GM12872 (cell line): ENCODE measurements at regions not wholly inside any gene's neighbourhood (a gene's known extent, or its start where the extent isn't known, plus 50 kb on each side); places are given as distances from the start of the nearest gene placed in this dataset.

Experiments
- TF ChIP-seq, protein P1 (sequence below): IDR thresholded peaks from 3 replicates; pipeline ENCODE4 v1.5.1; 2011; ENCODE audit warnings: low read depth, mild to moderate bottlenecking, low read length, moderate library complexity; ENCODE audit not compliant: insufficient read depth

DNA sequence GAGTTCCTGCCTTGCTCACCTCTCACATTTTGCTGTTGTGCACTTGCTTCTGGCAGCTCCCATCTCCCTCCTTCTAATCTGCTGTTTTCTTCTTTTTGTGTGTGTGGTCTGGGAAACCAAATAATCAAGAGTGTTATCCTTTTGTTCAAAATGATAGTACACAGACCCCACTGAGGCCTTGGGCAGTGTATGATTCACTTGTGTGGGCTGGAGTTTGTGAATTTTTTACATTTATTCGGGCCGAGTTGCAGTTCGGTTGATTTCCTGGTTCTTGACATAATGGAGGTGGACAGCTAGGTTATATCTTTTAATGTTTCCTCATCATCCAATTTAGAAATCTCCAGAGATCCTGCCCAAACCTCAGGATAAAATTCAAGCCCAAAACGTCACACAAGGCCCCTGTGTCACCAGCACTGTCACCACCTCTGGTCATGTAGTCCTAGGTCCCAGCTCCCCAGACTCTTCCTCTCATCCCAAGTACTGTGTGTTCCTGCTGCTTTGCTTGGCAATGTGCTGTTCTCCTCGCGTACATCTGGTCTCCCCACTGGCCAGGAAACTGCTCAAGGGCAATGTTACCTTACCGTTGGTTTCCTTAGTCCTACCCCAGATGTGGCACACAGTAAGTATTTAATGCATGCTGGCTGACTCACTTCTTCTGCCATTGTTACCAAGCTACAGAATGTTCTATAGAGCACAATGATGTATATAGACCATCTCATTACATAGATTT, 55.7 kb upstream of the PHACTR2 start:
- TF ChIP-seq, protein P1, sequence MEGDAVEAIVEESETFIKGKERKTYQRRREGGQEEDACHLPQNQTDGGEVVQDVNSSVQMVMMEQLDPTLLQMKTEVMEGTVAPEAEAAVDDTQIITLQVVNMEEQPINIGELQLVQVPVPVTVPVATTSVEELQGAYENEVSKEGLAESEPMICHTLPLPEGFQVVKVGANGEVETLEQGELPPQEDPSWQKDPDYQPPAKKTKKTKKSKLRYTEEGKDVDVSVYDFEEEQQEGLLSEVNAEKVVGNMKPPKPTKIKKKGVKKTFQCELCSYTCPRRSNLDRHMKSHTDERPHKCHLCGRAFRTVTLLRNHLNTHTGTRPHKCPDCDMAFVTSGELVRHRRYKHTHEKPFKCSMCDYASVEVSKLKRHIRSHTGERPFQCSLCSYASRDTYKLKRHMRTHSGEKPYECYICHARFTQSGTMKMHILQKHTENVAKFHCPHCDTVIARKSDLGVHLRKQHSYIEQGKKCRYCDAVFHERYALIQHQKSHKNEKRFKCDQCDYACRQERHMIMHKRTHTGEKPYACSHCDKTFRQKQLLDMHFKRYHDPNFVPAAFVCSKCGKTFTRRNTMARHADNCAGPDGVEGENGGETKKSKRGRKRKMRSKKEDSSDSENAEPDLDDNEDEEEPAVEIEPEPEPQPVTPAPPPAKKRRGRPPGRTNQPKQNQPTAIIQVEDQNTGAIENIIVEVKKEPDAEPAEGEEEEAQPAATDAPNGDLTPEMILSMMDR = no peak

DNA sequence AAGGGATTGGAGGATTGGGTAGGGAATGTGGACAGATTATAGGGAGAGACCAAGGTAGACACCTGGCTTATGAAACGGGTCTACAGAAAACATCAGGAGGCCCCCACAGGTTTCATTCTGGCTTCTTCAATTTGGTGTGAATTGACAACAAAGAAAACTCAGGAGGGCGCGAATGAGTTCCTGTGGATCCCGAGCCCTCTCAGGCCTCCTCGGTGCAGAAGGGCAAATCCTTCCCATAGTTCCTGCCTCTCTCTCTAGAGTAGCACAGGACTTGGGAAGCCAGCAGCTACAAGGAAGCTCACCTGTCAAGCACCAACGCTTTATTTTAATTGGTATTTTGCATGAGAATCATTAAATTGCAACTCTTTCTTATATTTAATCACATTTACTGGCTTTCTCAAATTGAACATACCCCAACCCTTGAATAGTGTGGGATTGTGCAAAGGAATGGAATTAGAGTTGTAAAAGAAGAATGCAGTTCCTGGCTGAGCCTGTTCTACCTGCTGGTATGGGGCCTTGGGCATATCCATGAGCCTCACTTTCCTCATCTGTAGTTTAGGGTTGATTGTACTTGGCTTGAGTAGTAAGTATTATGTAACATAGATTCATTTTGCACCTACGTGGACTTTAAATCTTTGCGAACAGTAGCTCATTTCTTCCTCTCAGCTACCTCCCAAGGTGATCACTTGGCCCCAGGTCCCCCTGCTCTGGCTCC, 56.4 kb upstream of the PHACTR2 start:
- TF ChIP-seq, protein P1 = no peak

DNA sequence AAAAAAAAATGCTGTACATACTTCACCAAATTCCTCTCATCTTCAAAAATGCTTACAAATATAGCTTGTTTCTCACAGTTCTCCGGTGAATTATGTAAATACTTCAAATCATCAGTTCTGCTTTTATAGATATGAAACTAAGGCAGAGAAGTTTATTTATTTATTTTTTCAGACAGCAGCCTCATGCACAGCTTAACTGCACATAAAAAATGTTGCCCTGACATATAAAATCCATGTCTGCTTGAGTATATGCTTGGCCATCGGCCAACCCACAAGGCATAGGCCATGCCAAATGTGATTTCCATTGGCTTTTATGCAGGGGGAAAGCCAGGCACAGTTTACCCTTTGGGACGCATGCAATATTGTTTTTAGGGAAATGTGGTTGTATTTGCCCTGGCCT, 57.3 kb upstream of the PHACTR2 start:
- TF ChIP-seq, protein P1 = no peak

DNA sequence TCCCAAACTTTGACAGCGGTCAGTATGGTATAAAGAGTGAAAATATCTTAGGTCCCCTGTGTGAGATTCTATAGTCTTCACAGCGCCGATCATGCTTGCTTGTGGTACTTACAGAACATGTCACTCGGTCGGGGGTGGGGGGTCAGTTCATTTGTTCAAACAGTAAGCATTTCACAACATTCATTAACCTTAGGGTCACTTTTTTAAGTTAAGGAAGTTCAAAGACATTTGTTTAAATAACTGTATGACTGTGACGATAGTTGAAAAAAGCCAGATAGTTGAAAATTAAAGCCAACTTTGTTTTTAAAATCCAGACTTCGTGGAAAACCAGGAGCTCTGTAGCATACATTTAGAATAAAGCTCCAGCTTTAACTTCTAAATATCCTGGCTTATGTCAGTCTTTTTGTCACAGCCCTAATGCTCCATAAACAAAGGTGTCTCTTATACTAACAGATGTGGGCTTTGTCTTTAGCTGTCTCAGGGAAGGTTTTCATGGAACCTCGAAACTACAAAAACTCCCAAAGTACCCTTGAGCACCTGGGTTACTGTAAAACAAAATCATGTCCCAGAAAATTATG, 57.9 kb upstream of the PHACTR2 start:
- TF ChIP-seq, protein P1 = no peak

DNA sequence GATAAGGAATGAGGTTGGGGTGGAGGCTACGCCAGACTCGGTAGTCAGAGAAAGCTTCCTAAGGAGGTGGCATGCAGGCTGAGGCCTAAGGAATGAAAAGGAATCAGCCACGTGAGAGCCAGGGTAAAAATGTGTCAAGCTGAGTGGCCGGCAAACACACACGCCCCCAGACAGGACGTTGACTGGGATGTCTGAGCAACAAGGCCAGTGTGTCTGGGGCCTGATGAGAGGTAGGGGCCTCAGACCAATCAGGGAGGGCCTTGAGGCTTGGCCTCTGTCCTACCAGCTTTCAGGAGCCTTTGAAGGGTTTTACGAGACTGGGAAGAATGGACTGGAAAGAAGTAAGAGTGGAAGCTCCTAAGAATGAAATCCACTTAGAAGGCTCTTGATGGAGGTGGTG, 61.0 kb upstream of the PHACTR2 start:
- TF ChIP-seq, protein P1 = no peak

DNA sequence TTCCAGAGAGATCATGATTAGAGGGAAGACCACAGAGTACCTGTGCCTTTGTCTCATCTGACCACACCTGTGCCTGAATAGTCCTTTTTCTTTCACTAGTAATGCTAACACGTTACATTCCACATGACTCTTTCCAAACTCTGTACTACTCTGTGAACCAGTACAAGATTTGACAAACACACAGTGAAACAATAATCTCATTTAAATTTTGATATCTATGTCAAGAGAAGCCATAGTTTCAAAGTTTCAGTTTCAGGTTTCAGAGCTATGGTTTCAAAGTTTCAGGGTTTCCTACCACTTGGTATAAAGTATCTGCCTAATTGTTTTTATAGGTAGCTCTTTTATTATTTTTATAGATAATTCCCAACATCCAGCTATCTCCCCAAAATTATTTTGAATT, 62.0 kb upstream of the PHACTR2 start:
- TF ChIP-seq, protein P1 = no peak

DNA sequence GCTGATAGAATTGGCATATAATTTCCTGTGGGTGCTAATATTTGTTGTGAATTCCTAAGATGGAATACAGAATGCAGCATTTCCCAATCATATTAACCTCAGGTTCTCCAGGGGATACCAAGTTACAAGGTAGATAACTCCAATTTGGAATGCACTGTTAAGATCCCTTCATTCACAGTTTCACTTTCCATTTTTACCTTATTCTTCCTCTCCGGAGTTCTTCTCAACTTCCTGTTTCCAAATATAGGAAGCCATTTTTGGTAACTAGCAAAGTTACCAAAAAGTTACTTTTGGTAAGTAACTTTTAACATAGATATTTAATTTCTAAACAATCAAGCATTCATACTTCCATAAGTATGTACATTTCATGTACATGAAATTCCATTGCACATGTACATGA, 63.5 kb upstream of the PHACTR2 start:
- TF ChIP-seq, protein P1 = no peak
